CD14-positive monocyte (primary cell): ENCODE measurements at regions not wholly inside any gene's neighbourhood (a gene's known extent, or its start where the extent isn't known, plus 50 kb on each side); places are given as distances from the start of the nearest gene placed in this dataset.

ENCODE experiments used
- DNase-seq, 3 donors: peaks; one replicate each; pipeline ENCODE4 v3.0.0-alpha.2; 2011 to 2022
- H2AFZ ChIP-seq: 2 replicates; pipeline ENCODE4 v1.6.0; 2012; ENCODE audit warnings: mild to moderate bottlenecking, low read depth, low read length, inconsistent platforms; ENCODE audit not compliant: insufficient read depth, poor library complexity, severe bottlenecking
- H3K27ac ChIP-seq, 2 donors: 1 replicate in 1 of 2; 2 replicates in 1 of 2; pipeline ENCODE4 v1.5.1; 2012 to 2013; ENCODE audit warnings: low read length in 2 of 2, control low read depth in 1 of 2, inconsistent platforms in 1 of 2, low read depth in 1 of 2, mild to moderate bottlenecking in 1 of 2
- H3K27me3 ChIP-seq, 2 donors: one replicate each; pipeline versions ENCODE4 v1.6.0 to v1.6.1; 2011 to 2013; ENCODE audit warnings: low read length in 2 of 2; ENCODE audit not compliant: control insufficient read depth in 2 of 2, insufficient read depth in 2 of 2
- H3K36me3 ChIP-seq, 2 donors: replicated peaks in 1 of 2; 1 replicate in 1 of 2; 2 replicates in 1 of 2; pipeline versions ENCODE4 v1.5.1 to v1.6.1; 2012 to 2013; ENCODE audit warnings: low read length in 2 of 2, control low read depth in 1 of 2, inconsistent platforms in 1 of 2, mild to moderate bottlenecking in 1 of 2; ENCODE audit not compliant: insufficient read depth in 2 of 2, control insufficient read depth in 1 of 2
- H3K4me1 ChIP-seq, 2 donors: 1 replicate in 1 of 2; 2 replicates in 1 of 2; pipeline versions ENCODE4 v1.5.1 to v1.6.1; 2012 to 2013; ENCODE audit warnings: low read length in 2 of 2, control low read depth in 1 of 2, inconsistent platforms in 1 of 2, mild to moderate bottlenecking in 1 of 2, moderate library complexity in 1 of 2; ENCODE audit not compliant: insufficient read depth in 2 of 2, control insufficient read depth in 1 of 2
- H3K4me2 ChIP-seq: replicated peaks from 2 replicates; pipeline ENCODE3; 2012; ENCODE audit warnings: low read length, moderate library complexity, mild to moderate bottlenecking; ENCODE audit not compliant: poor library complexity, severe bottlenecking; ENCODE audit errors: extremely low read depth
- H3K4me3 ChIP-seq, 3 experiments: fragments of 200-600 bp in 1 of 3; sonication (generic) in 1 of 3; replicated peaks in 1 of 3; 1 replicate in 2 of 3; 2 replicates in 1 of 3; pipeline ENCODE4 v1.5.1; 2011 to 2013; ENCODE audit warnings: low read length in 3 of 3, mild to moderate bottlenecking in 3 of 3, control low read depth in 2 of 3, low read depth in 2 of 3, inconsistent platforms in 1 of 3, moderate library complexity in 1 of 3
- H3K79me2 ChIP-seq: 2 replicates; pipeline ENCODE4 v1.6.0; 2012; ENCODE audit warnings: mild to moderate bottlenecking, control low read depth, inconsistent platforms, low read length, moderate library complexity; ENCODE audit not compliant: insufficient read depth
- H3K9ac ChIP-seq: 2 replicates; pipeline ENCODE4 v1.6.0; 2017; ENCODE audit warnings: low read length, mild to moderate bottlenecking; ENCODE audit not compliant: insufficient read depth, poor library complexity, severe bottlenecking
- H3K9me3 ChIP-seq, 2 donors: replicated peaks in 1 of 2; 1 replicate in 1 of 2; 2 replicates in 1 of 2; pipeline versions ENCODE4 v1.5.1 to v1.6.1; 2012 to 2013; ENCODE audit warnings: low read length in 2 of 2, control low read depth in 1 of 2; ENCODE audit not compliant: control insufficient read depth in 1 of 2, insufficient read depth in 1 of 2
- H4K20me1 ChIP-seq: 2 replicates; pipeline ENCODE4 v1.6.0; 2012; ENCODE audit warnings: mild to moderate bottlenecking, low read length, control low read depth, moderate library complexity; ENCODE audit not compliant: insufficient read depth
- H3K27ac Mint-ChIP-seq, 7 donors: one replicate each; pipeline ENCODE4 v1.8.0; 2020; ENCODE audit warnings: mild to moderate bottlenecking in 7 of 7, mixed read lengths in 7 of 7, moderate library complexity in 6 of 7, inconsistent platforms in 2 of 7
- H3K27me3 Mint-ChIP-seq, 3 donors: one replicate each; pipeline ENCODE4 v1.8.0; 2021 to 2022; ENCODE audit warnings: low read depth in 3 of 3, mild to moderate bottlenecking in 3 of 3, mixed read lengths in 3 of 3, moderate library complexity in 3 of 3, inconsistent platforms in 1 of 3
- H3K36me3 Mint-ChIP-seq, 2 donors: one replicate each; pipeline ENCODE4 v1.8.0; 2020; ENCODE audit warnings: mixed read lengths in 2 of 2, inconsistent platforms in 1 of 2, mild to moderate bottlenecking in 1 of 2
- H3K4me1 Mint-ChIP-seq: one replicate; pipeline ENCODE4 v1.8.0; 2020; ENCODE audit warnings: mild to moderate bottlenecking, mixed read lengths
- H3K4me3 Mint-ChIP-seq, 2 donors: one replicate each; pipeline ENCODE4 v1.8.0; 2020; ENCODE audit warnings: mild to moderate bottlenecking in 2 of 2, mixed read lengths in 2 of 2, moderate library complexity in 1 of 2
- H3K9me3 Mint-ChIP-seq, 7 donors: one replicate each; pipeline ENCODE4 v1.8.0; 2020 to 2022; ENCODE audit warnings: mixed read lengths in 7 of 7, mild to moderate bottlenecking in 6 of 7, moderate library complexity in 6 of 7, inconsistent platforms in 2 of 7
- WGBS: methylation state at CpG from one replicate; pipeline ENCODE4 v1.1.5; 2013; ENCODE audit warnings: missing lambda C conversion rate; ENCODE audit not compliant: insufficient coverage; 5-methylcytosine and 5-hydroxymethylcytosine counted together
- intact Hi-C, 2 donors: fragments of 100-400 bp; cut with micrococcal nuclease; formaldehyde crosslinking; loops; one replicate each; pipeline versions ENCODE4 v1.15.0 to v1.15.1; 2023
- TF ChIP-seq, protein P1 (sequence below): fragments of 200-600 bp; IDR thresholded peaks from one replicate; pipeline ENCODE4 v1.8.0; 2022; ENCODE audit warnings: antibody characterized with exemption, mild to moderate bottlenecking

DNA sequence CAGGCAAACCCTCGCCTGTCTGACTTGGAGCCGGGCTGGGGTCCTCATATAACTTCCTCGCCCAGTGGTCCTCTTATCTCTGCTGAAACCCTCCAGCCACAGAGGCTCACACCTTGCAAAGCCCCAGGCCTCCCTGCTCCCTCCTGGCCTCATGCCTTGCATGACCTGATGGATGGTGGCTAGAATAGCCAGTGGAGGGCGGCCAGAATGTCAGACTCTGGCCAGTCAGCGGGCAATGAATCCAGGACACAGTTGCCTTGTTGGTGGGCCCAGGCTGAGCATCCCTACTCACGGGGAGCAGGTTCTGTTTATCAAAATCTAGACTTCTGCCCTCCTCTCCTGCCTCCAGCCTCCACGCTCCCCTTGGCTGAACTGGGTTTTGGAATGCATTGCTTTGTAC lies 69.1 kb upstream of the WNT11 start:
- no peak overlapping the region for H3K4me3 Mint-ChIP-seq

DNA sequence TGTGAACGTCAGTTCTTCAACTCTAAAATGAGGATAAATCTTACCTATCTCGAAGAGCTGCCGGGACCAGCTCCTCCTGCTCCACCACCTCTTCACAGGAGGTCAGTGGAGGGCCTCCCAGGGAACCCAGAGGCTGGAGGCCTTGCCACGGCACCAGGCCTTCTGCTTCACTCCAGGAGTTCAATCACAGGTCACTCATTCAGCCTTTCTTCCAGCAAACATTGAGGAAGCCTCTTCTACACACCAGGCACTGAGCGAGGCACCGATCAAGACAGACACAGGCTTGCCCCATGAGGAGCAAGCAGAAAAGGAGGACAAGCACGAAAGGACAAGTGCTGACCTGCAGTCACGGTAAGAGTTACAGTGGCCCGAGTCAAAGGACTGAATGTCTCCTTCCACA lies 64.8 kb upstream of the WNT11 start:
- H3K27ac Mint-ChIP-seq: no peak overlapping the region
- H3K9ac ChIP-seq: no peak overlapping the region
- intact Hi-C loops: no loop called here
- no peak overlapping the region for H3K4me3 Mint-ChIP-seq
- peaks cover 11 to 14% of the 10 kb centered on the region in 2 donors for H3K9me3 ChIP-seq
- no peaks in the 10 kb centered on the region for H4K20me1 ChIP-seq
- 99% methylated on average over 8 of the region's 9 CpGs for WGBS
- H3K36me3 ChIP-seq: no peaks in the 10 kb centered on the region
- peaks cover 0 to 6% of the 10 kb centered on the region in 2 donors for H3K4me1 ChIP-seq
- peaks cover 14% of the 10 kb centered on the region for H3K4me1 Mint-ChIP-seq
- H3K79me2 ChIP-seq: no peaks in the 10 kb centered on the region
- TF ChIP-seq, protein P1, sequence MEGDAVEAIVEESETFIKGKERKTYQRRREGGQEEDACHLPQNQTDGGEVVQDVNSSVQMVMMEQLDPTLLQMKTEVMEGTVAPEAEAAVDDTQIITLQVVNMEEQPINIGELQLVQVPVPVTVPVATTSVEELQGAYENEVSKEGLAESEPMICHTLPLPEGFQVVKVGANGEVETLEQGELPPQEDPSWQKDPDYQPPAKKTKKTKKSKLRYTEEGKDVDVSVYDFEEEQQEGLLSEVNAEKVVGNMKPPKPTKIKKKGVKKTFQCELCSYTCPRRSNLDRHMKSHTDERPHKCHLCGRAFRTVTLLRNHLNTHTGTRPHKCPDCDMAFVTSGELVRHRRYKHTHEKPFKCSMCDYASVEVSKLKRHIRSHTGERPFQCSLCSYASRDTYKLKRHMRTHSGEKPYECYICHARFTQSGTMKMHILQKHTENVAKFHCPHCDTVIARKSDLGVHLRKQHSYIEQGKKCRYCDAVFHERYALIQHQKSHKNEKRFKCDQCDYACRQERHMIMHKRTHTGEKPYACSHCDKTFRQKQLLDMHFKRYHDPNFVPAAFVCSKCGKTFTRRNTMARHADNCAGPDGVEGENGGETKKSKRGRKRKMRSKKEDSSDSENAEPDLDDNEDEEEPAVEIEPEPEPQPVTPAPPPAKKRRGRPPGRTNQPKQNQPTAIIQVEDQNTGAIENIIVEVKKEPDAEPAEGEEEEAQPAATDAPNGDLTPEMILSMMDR: no peak
- H3K27me3 Mint-ChIP-seq: peaks cover 4 to 11% (median 6%) of the 10 kb centered on the region in 3 donors
- H3K9me3 Mint-ChIP-seq: peaks cover 11 to 22% (median 15%) of the 10 kb centered on the region in 7 donors
- no peaks in the 10 kb centered on the region for H3K27me3 ChIP-seq
- no peak overlapping the region for H2AFZ ChIP-seq
- no peak overlapping the region for H3K4me3 ChIP-seq
- no peak overlapping the region for H3K27ac ChIP-seq
- no peaks in the 10 kb centered on the region for H3K36me3 Mint-ChIP-seq
- H3K4me2 ChIP-seq: no peak overlapping the region
- no peak for DNase-seq

More for the DNA sequence above, 69.1 kb upstream of the WNT11 start:
- no peaks in the 10 kb centered on the region for H4K20me1 ChIP-seq
- H3K4me3 ChIP-seq: no peak overlapping the region
- no peak overlapping the region for H3K4me2 ChIP-seq
- no peak overlapping the region for H3K9ac ChIP-seq
- no peaks in the 10 kb centered on the region for H3K36me3 ChIP-seq
- no peak overlapping the region for H3K27ac ChIP-seq
- DNase-seq: no peak
- Mint-ChIP-seq H3K4me1 (no peaks in the 10 kb centered on the region), H3K27me3 (peaks cover 2 to 7% (median 4%) of the 10 kb centered on the region in 3 donors), H3K9me3 (peaks cover 8 to 22% (median 15%) of the 10 kb centered on the region in 7 donors), H3K36me3 (no peaks in the 10 kb centered on the region), H3K27ac (no peak overlapping the region)
- H3K4me1 ChIP-seq: no peaks in the 10 kb centered on the region
- no peaks in the 10 kb centered on the region for H3K79me2 ChIP-seq
- no peak overlapping the region for H2AFZ ChIP-seq
- H3K27me3 ChIP-seq: no peaks in the 10 kb centered on the region
- peaks cover 11 to 14% of the 10 kb centered on the region in 2 donors for H3K9me3 ChIP-seq
- TF ChIP-seq, protein P1: no peak
- 98% methylated on average over 4 of the region's 7 CpGs for WGBS
- intact Hi-C loops: no loop called here
